A549 (cell line): ENCODE measurements at regions not wholly inside any gene's neighbourhood (a gene's known extent, or its start where the extent isn't known, plus 50 kb on each side); places are given as distances from the start of the nearest gene placed in this dataset.

ENCODE experiments used
- ATAC-seq, 2 experiments: fragments of 200-7000 bp in 1 of 2; fragments of >200 bp in 1 of 2; cut with Nextera tagmentation in 1 of 2; cut with Tn5 transposase in 1 of 2; 3 replicates each; pipeline versions ENCODE4 v1.8.0 to v1.9.1; 2018 to 2020; ENCODE audit warnings: mild to moderate bottlenecking in 1 of 2, moderate library complexity in 1 of 2
- CTCF ChIA-PET: fragments of 300-600 bp; sonication (Branson Sonifier 250); formaldehyde crosslinking; extraction: SDS; loops from one replicate; lab custom pipeline; 2021; ENCODE audit warnings: antibody characterized with exemption, inconsistent platforms; lab: Yijun Ruan, JAX
- POLR2A ChIA-PET: fragments of 350-600 bp; formaldehyde crosslinking; extraction: SDS; loops from one replicate; lab custom pipeline; 2021; ENCODE audit warnings: antibody characterized with exemption, inconsistent platforms; lab: Yijun Ruan, JAX
- DNase-seq, 2 experiments: peaks; one replicate each; pipeline versions ENCODE4 v3.0.0 to v3.0.0-alpha.2; 2011 to 2016; ENCODE audit warnings: low read depth in 1 of 2, low spot score in 1 of 2
- FAIRE-seq: peaks from 2 replicates; lab custom pipeline; 2011; peaks lifted over from hg19 to GRCh38; lab: Jason Lieb, UNC
- H3K27ac ChIP-seq, 2 experiments: fragments of >200 bp; sonication (Bioruptor Twin); formaldehyde crosslinking; 3 replicates each; pipeline ENCODE4 v1.5.1; 2016 to 2017
- H3K4me1 ChIP-seq: fragments of >200 bp; sonication (Bioruptor Twin); formaldehyde crosslinking; 3 replicates; pipeline ENCODE4 v1.6.1; 2016
- H3K4me2 ChIP-seq: fragments of >200 bp; sonication (Bioruptor Twin); formaldehyde crosslinking; 3 replicates; pipeline ENCODE4 v1.6.1; 2016
- H3K4me3 ChIP-seq: fragments of >200 bp; sonication (Bioruptor Twin); formaldehyde crosslinking; 3 replicates; pipeline ENCODE4 v1.5.1; 2016
- H3K9me3 ChIP-seq: fragments of >200 bp; sonication (Bioruptor Twin); formaldehyde crosslinking; 3 replicates; pipeline ENCODE4 v1.6.1; 2016
- ATOH8 ChIP-seq: fragments of 250-450 bp; sonication (Bioruptor Pico); IDR thresholded peaks from 2 replicates; pipeline ENCODE4 v1.5.0; 2020; ENCODE audit warnings: low read depth, mild to moderate bottlenecking, moderate library complexity
- BCL3 ChIP-seq: fragments of >200 bp; sonication (Bioruptor Twin); formaldehyde crosslinking; IDR thresholded peaks from 3 replicates; pipeline ENCODE4 v1.6.1; 2016
- CEBPB ChIP-seq, 2 experiments: fragments of >200 bp in 1 of 2; sonication (Bioruptor Twin) in 1 of 2; formaldehyde crosslinking in 1 of 2; IDR thresholded peaks; 2 replicates each; pipeline ENCODE4 v1.6.1; 2012 to 2016
- CHD2 ChIP-seq: fragments of 150-350 bp; IDR thresholded peaks from 2 replicates; pipeline ENCODE4 v1.6.1; 2014; ENCODE audit warnings: low read length; ENCODE audit not compliant: partially characterized antibody
- CHD4 ChIP-seq: fragments of 200-600 bp; sonication (generic); IDR thresholded peaks from 2 replicates; pipeline ENCODE4 v1.6.1; 2016; ENCODE audit warnings: antibody characterized with exemption, mild to moderate bottlenecking, borderline replicate concordance
- EHF ChIP-seq: fragments of 250-450 bp; sonication (Bioruptor Pico); IDR thresholded peaks from 2 replicates; pipeline ENCODE4 v1.5.0; 2020; ENCODE audit warnings: mild to moderate bottlenecking
- EHMT2 ChIP-seq: fragments of 200-600 bp; sonication (generic); IDR thresholded peaks from 2 replicates; pipeline ENCODE4 v1.6.1; 2016; ENCODE audit warnings: antibody characterized with exemption, low read depth, mild to moderate bottlenecking, moderate library complexity
- FOSB ChIP-seq: fragments of 250-450 bp; sonication (Bioruptor Pico); IDR thresholded peaks from 2 replicates; pipeline ENCODE4 v1.5.0; 2020; ENCODE audit warnings: mild to moderate bottlenecking, moderate library complexity
- FOSL2 ChIP-seq, 2 experiments: fragments of 450-650 bp in 1 of 2; fragments of >200 bp in 1 of 2; sonication (Bioruptor Twin) in 1 of 2; formaldehyde crosslinking; IDR thresholded peaks; 2 replicates each; pipeline versions ENCODE4 v1.5.0 to v1.6.1; 2016 to 2020; ENCODE audit warnings: mild to moderate bottlenecking in 1 of 2, moderate library complexity in 1 of 2
- HDAC2 ChIP-seq: fragments of 200-600 bp; sonication (generic); IDR thresholded peaks from 2 replicates; pipeline ENCODE4 v1.6.1; 2016
- HMGXB4 ChIP-seq: fragments of 250-450 bp; sonication (Bioruptor Pico); IDR thresholded peaks from 2 replicates; pipeline ENCODE4 v1.5.0; 2021; ENCODE audit warnings: mild to moderate bottlenecking, moderate library complexity, borderline replicate concordance
- HOXA7 ChIP-seq: fragments of 250-450 bp; sonication (Bioruptor Pico); IDR thresholded peaks from 2 replicates; pipeline ENCODE4 v1.5.0; 2020; ENCODE audit warnings: mild to moderate bottlenecking, moderate library complexity
- KDM5A ChIP-seq: fragments of 200-600 bp; sonication (generic); IDR thresholded peaks from 2 replicates; pipeline ENCODE4 v1.6.1; 2016; ENCODE audit warnings: antibody characterized with exemption, mild to moderate bottlenecking
- NFE2L2 ChIP-seq: fragments of 150-350 bp; conservative IDR thresholded peaks from 2 replicates; pipeline ENCODE4 v1.6.1; 2014; ENCODE audit warnings: low read length
- NPAS2 ChIP-seq: fragments of 250-450 bp; sonication (Bioruptor Pico); IDR thresholded peaks from 2 replicates; pipeline ENCODE4 v1.8.0; 2022; ENCODE audit warnings: mild to moderate bottlenecking, moderate library complexity, borderline replicate concordance
- RARB ChIP-seq: fragments of 250-450 bp; sonication (Bioruptor Pico); IDR thresholded peaks from 2 replicates; pipeline ENCODE4 v1.8.0; 2021; ENCODE audit warnings: mild to moderate bottlenecking, moderate library complexity
- RNF2 ChIP-seq: fragments of 200-600 bp; sonication (generic); IDR thresholded peaks from 2 replicates; pipeline ENCODE4 v1.6.1; 2016; ENCODE audit warnings: low read depth, mild to moderate bottlenecking, antibody characterized with exemption, moderate library complexity, borderline replicate concordance
- SMC3 ChIP-seq: fragments of >200 bp; sonication (Bioruptor Twin); formaldehyde crosslinking; IDR thresholded peaks from 3 replicates; pipeline ENCODE4 v1.6.1; 2018; ENCODE audit warnings: inconsistent platforms
- TFCP2L1 ChIP-seq: fragments of 250-450 bp; sonication (Bioruptor Pico); IDR thresholded peaks from 2 replicates; pipeline ENCODE4 v1.5.0; 2021; ENCODE audit warnings: mild to moderate bottlenecking
- TP53 ChIP-seq: fragments of 250-450 bp; sonication (Bioruptor Pico); IDR thresholded peaks from 2 replicates; pipeline ENCODE4 v1.5.0; 2021; ENCODE audit warnings: mild to moderate bottlenecking, moderate library complexity
- ZC3H11A ChIP-seq: fragments of 450-650 bp; IDR thresholded peaks from 2 replicates; pipeline ENCODE4 v1.6.1; 2014; ENCODE audit warnings: antibody characterized with exemption, mild to moderate bottlenecking
- ZSCAN20 ChIP-seq: fragments of 250-450 bp; sonication (Bioruptor Pico); IDR thresholded peaks from 2 replicates; pipeline ENCODE4 v1.8.0; 2022; ENCODE audit warnings: mild to moderate bottlenecking, moderate library complexity
- WGBS: methylation state at CpG from one replicate; pipeline ENCODE4 v1.1.6; 2017; ENCODE audit errors: missing lambda C conversion rate; 5-methylcytosine and 5-hydroxymethylcytosine counted together

DNA sequence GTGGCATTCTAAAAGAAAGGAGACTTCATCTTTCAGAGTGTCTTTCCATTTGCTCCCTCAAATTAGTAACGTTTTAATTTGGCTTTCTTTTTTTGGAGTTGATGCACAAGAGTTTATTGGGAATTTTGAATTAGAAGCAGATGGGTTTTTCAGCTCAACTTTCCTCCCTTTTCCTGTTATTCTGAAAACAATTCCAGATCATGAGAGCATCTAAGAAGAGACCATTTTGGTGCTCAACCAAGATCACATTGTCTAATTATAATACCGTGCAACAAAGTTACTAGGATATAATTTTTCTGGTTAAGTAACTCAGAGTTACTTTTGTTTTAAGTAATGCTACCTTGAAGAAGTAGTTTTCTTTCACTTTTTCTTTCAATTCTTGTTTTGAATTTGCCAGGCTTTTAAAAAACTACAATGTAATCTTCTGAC, 396.6 kb upstream of the KLF6 start (continued):
- no peak for TF ChIP-seq ZSCAN20 (CRISPR knock-in tag)
- no peak for TF ChIP-seq ATOH8
- TF ChIP-seq BCL3: no peak
- no peak for TF ChIP-seq FOSB (CRISPR knock-in tag)

GRCh38 chr10:4181081-4181480, 396.1 kb upstream of the KLF6 start:
- ChIA-PET CTCF (no interaction called here), POLR2A (no interaction called here)
- Histone ChIP-seq H3K9me3 (no peaks in the 10 kb centered on the region), H3K4me2 (no peak overlapping the region), H3K4me3 (no peak overlapping the region), H3K27ac (no peak overlapping the region), H3K4me1 (no peaks in the 10 kb centered on the region)
- ATAC-seq (no peak), DNase-seq (no peak), FAIRE-seq (no peak)
- no peak for TF ChIP-seq RARB (CRISPR knock-in tag)
- WGBS: 77% methylated on average over 9 of the region's 9 CpGs

DNA sequence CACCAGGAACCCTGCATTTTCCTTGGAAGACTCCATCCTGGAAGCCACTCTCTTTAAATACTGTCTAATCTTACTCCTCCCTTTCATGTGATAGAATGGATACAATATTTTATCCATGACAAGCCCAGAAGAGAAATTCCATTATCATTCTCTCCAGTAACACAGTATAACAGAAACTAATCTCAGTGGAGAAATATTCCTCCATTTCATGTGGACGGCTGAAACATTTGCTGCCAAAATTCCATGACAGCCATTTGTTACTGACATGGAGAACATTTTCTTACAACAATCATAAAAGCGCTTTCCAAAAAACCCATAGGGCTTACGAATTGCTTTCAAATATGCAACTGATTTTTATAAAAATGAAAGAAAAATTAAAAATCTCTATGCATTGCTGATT, 392.8 kb upstream of the KLF6 start:
- no peak for DNase-seq
- Histone ChIP-seq H3K9me3 (no peaks in the 10 kb centered on the region), H3K27ac (no peak overlapping the region), H3K4me2 (no peak overlapping the region), H3K4me3 (no peak overlapping the region), H3K4me1 (no peaks in the 10 kb centered on the region)
- CTCF ChIA-PET: no interaction called here
- no peak for ATAC-seq
- 84% methylated on average over 3 of the region's 3 CpGs for WGBS
- POLR2A ChIA-PET: no interaction called here
- no peak for FAIRE-seq
- TF ChIP-seq FOSL2 (IDR thresholded peaks at IDR 0.05) (no peak), FOSL2 (CRISPR knock-in tag; IDR thresholded peaks at IDR 0.05) (no peak), ZC3H11A (no peak), RNF2 (no peak), TFCP2L1 (CRISPR knock-in tag) (no peak), HMGXB4 (CRISPR knock-in tag) (no peak), CEBPB (IDR thresholded peaks at IDR 0.05) (no peak), HDAC2 (no peak), CHD2 (no peak), CHD4 (no peak), ATOH8 (no peak), EHF (CRISPR knock-in tag) (no peak), SMC3 (no peak), KDM5A (no peak), EHMT2 (no peak), NPAS2 (CRISPR knock-in tag) (no peak), TP53 (CRISPR knock-in tag) (no peak), HOXA7 (CRISPR knock-in tag) (no peak), RARB (CRISPR knock-in tag) (no peak), NFE2L2 (no peak), FOSB (CRISPR knock-in tag) (no peak)
